Thyroid gland (tissue), 4 donors: ENCODE measurements at regions not wholly inside any gene's neighbourhood (a gene's known extent, or its start where the extent isn't known, plus 50 kb on each side); places are given as distances from the start of the nearest gene placed in this dataset.

Source experiments
- POLR2A ChIP-seq, 2 donors: fragments of 450-650 bp; IDR thresholded peaks; one replicate each; pipeline ENCODE4 v1.6.1; 2017; ENCODE audit warnings: antibody characterized with exemption in 2 of 2, mild to moderate bottlenecking in 2 of 2, moderate library complexity in 1 of 2
- TF ChIP-seq, protein P1 (sequence below), 6 experiments: fragments of 200-600 bp in 3 of 6; fragments of 450-650 bp in 3 of 6; sonication (generic) in 3 of 6; IDR thresholded peaks; one replicate each; pipeline ENCODE4 v1.5.1; 2016 to 2019; ENCODE audit warnings: antibody characterized with exemption in 6 of 6, mild to moderate bottlenecking in 2 of 6, inconsistent platforms in 1 of 6, moderate library complexity in 1 of 6

GRCh38 chr9:108270051-108270450 lies 585.7 kb downstream of the ACTL7B start:
- TF ChIP-seq, protein P1, sequence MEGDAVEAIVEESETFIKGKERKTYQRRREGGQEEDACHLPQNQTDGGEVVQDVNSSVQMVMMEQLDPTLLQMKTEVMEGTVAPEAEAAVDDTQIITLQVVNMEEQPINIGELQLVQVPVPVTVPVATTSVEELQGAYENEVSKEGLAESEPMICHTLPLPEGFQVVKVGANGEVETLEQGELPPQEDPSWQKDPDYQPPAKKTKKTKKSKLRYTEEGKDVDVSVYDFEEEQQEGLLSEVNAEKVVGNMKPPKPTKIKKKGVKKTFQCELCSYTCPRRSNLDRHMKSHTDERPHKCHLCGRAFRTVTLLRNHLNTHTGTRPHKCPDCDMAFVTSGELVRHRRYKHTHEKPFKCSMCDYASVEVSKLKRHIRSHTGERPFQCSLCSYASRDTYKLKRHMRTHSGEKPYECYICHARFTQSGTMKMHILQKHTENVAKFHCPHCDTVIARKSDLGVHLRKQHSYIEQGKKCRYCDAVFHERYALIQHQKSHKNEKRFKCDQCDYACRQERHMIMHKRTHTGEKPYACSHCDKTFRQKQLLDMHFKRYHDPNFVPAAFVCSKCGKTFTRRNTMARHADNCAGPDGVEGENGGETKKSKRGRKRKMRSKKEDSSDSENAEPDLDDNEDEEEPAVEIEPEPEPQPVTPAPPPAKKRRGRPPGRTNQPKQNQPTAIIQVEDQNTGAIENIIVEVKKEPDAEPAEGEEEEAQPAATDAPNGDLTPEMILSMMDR (IDR thresholded peaks at IDR 0.05), result no peak
- TF ChIP-seq POLR2A (IDR thresholded peaks at IDR 0.05), result no peak
